AG09309 (cell line): ENCODE measurements at regions not wholly inside any gene's neighbourhood (a gene's known extent, or its start where the extent isn't known, plus 50 kb on each side); places are given as distances from the start of the nearest gene placed in this dataset.

ENCODE experiments used
- DNase-seq: peaks from one replicate; pipeline ENCODE4 v3.0.0-alpha.2; 2010; ENCODE audit warnings: low read depth
- H3K4me3 ChIP-seq: 2 replicates; pipeline ENCODE4 v1.5.1; 2011; ENCODE audit warnings: mild to moderate bottlenecking, low read depth, low read length, moderate library complexity; ENCODE audit not compliant: control insufficient read depth
- CTCF ChIP-seq: IDR thresholded peaks from 2 replicates; pipeline ENCODE4 v1.5.1; 2011; ENCODE audit warnings: mild to moderate bottlenecking, low read depth, low read length, inconsistent platforms; ENCODE audit not compliant: insufficient read depth, control insufficient read depth; ENCODE audit errors: missing control alignments

- no peak for TF ChIP-seq CTCF
- no peak for DNase-seq
- no peak overlapping the region for H3K4me3 ChIP-seq
These were observed 933.2 kb downstream of the GATA3 start for GRCh38 chr10:8987712-8988111.

- no peak for TF ChIP-seq CTCF
- DNase-seq: no peak
- H3K4me3 ChIP-seq: no peak overlapping the region
These were observed 935.9 kb downstream of the GATA3 start for GRCh38 chr10:8990280-8990987.

- no peak overlapping the region for H3K4me3 ChIP-seq
- no peak for TF ChIP-seq CTCF
- DNase-seq: no peak
These were observed 937.5 kb downstream of the GATA3 start for GRCh38 chr10:8992009-8992408.

- no peak for TF ChIP-seq CTCF
- no peak overlapping the region for H3K4me3 ChIP-seq
- no peak for DNase-seq
These were observed 939.4 kb downstream of the GATA3 start for GRCh38 chr10:8993864-8994263.

- TF ChIP-seq CTCF: no peak
- DNase-seq: no peak
- no peak overlapping the region for H3K4me3 ChIP-seq
These were observed 944.3 kb downstream of the GATA3 start for GRCh38 chr10:8998751-8999150.

GRCh38 chr10:9003122-9003521 lies 948.6 kb downstream of the GATA3 start:
- no peak for DNase-seq
- no peak for TF ChIP-seq CTCF
- H3K4me3 ChIP-seq: no peak overlapping the region
